ENCODE measurements at regions not wholly inside any gene's neighbourhood (a gene's known extent, or its start where the extent isn't known, plus 50 kb on each side); places are given as distances from the start of the nearest gene placed in this dataset.

GRCh38 chr14:53316504-53316903 is 163.4 kb upstream of the DDHD1 start:
- Histone ChIP-seq H2BK120ac (replicated peaks; ENCODE audit: low read depth, low read length) (no peak overlapping the region), H4K20me1 (replicated peaks in 1 of 2; ENCODE audit: control insufficient read depth in 1 of 2, insufficient read depth in 2 of 2, low read length in 2 of 2) (no peaks in the 10 kb centered on the region), H3K9ac (replicated peaks in 1 of 4; ENCODE audit: extremely low read depth in 1 of 4, low read depth in 3 of 4, low read length in 3 of 4) (no peak overlapping the region), H2BK15ac (ENCODE audit: low read length) (no peak overlapping the region), H3K18ac (ENCODE audit: extremely low read depth, low read length) (no peak overlapping the region), H3K27ac (ENCODE audit: low read depth, low read length) (no peak overlapping the region), H3K4me2 (ENCODE audit: insufficient read depth in 1 of 2, low read depth in 2 of 2, low read length in 2 of 2) (no peak overlapping the region), H2AFZ (ENCODE audit: low read length) (no peak overlapping the region), H3K23me2 (ENCODE audit: low read depth, low read length) (no peaks in the 10 kb centered on the region), H2BK5ac (ENCODE audit: low read depth, low read length) (no peak overlapping the region), H3K4ac (replicated peaks; ENCODE audit: insufficient read length, low read depth, low read length) (no peak overlapping the region), H4K5ac (ENCODE audit: insufficient read length, low read depth, low read length) (no peak overlapping the region), H3K27me3 (replicated peaks in 1 of 4; ENCODE audit: control insufficient read depth in 3 of 4, extremely low read depth in 1 of 4, insufficient read depth in 3 of 4, low read length in 3 of 4) (no peaks in the 10 kb centered on the region), H3K4me1 (replicated peaks in 1 of 4; ENCODE audit: control insufficient read depth in 3 of 4, insufficient read depth in 4 of 4, low read length in 3 of 4) (no peaks in the 10 kb centered on the region), H3K56ac (replicated peaks; ENCODE audit: insufficient read length, low read depth, low read length) (no peak overlapping the region), H3K9me3 (ENCODE audit: insufficient read depth in 2 of 2, low read depth in 1 of 2, low read length in 1 of 2) (peaks cover 10 to 18% of the 10 kb centered on the region in 2 experiments), H3K79me1 (ENCODE audit: low read depth, low read length) (no peaks in the 10 kb centered on the region), H3K14ac (ENCODE audit: insufficient read length) (no peak overlapping the region), H4K91ac (replicated peaks; ENCODE audit: insufficient read length, low read length) (no peak overlapping the region), H2BK12ac (ENCODE audit: low read depth, low read length) (no peak overlapping the region), H3K79me2 (ENCODE audit: control insufficient read depth in 1 of 2, insufficient read depth in 2 of 2, low read length in 2 of 2) (no peaks in the 10 kb centered on the region), H3K23ac (ENCODE audit: insufficient read length) (no peak overlapping the region), H3K4me3 (ENCODE audit: extremely low read depth in 1 of 4, insufficient read depth in 2 of 4, low read depth in 3 of 4, low read length in 4 of 4) (no peak overlapping the region), H4K8ac (ENCODE audit: extremely low read depth, insufficient read depth, low read length) (no peak overlapping the region), H3K36me3 (ENCODE audit: control insufficient read depth in 2 of 4, insufficient read depth in 4 of 4, low read length in 3 of 4) (no peaks in the 10 kb centered on the region), H2BK20ac (ENCODE audit: low read length) (no peak overlapping the region), H2AK5ac (ENCODE audit: low read depth, low read length) (no peak overlapping the region)
- FAIRE-seq (no peak), DNase-seq (ENCODE audit: low read depth in 1 of 2, low spot score in 2 of 2) (no peak)
- POLR2A ChIA-PET (ENCODE audit: partially characterized antibody), result no interaction called here
- CTCF ChIA-PET (ENCODE audit: partially characterized antibody), result interaction anchor here (0.9 to 3.2 kb wide), 4 partner anchors 9 to 262 kb away, joined by 3 to 21 read pairs (median 8); no protein-coding TSS in a partner anchor
- 92% methylated on average over 5 of the region's 5 CpGs; no CpG with 5 or more reads in 1 of the 2 experiments for WGBS, 2 experiments (ENCODE audit: extremely low coverage in 1 of 2, insufficient coverage in 1 of 2, insufficient read length in 1 of 2, insufficient replicate concordance in 2 of 2, low coverage in 1 of 2, low lambda C conversion rate in 2 of 2, missing lambda C conversion rate in 1 of 2)
- no peak for TF ChIP-seq GABPA (IDR thresholded peaks at IDR 0.05; ENCODE audit: borderline replicate concordance, insufficient read depth, low read length)
- TF ChIP-seq BACH1 (IDR thresholded peaks at IDR 0.05; ENCODE audit: low read length), result no peak
- no peak for TF ChIP-seq TBP (IDR thresholded peaks at IDR 0.05; ENCODE audit: low read depth, low read length)
- TF ChIP-seq GTF2F1 (IDR thresholded peaks at IDR 0.05; ENCODE audit: borderline replicate concordance, low read depth, low read length), result no peak
- no peak for TF ChIP-seq POLR2AphosphoS5 (IDR thresholded peaks at IDR 0.05; ENCODE audit: low read depth, low read length)
- TF ChIP-seq RAD21 (IDR thresholded peaks at IDR 0.05 in 1 of 2, conservative IDR thresholded peaks at IDR 0.05 in 1 of 2; ENCODE audit: low read depth in 2 of 2, low read length in 2 of 2), result no peak
- no peak for TF ChIP-seq BRCA1 (IDR thresholded peaks at IDR 0.05; ENCODE audit: low read depth, low read length)
- no peak for TF ChIP-seq CHD2 (IDR thresholded peaks at IDR 0.05; ENCODE audit: low read length)
- TF ChIP-seq SP1 (IDR thresholded peaks at IDR 0.05; ENCODE audit: low read depth, low read length), result no peak
- TF ChIP-seq POU5F1 (IDR thresholded peaks at IDR 0.05; ENCODE audit: low read depth, low read length), result no peak
- no peak for TF ChIP-seq RFX5 (IDR thresholded peaks at IDR 0.05; ENCODE audit: borderline replicate concordance, low read depth, low read length)
- TF ChIP-seq EZH2 (IDR thresholded peaks at IDR 0.05; ENCODE audit: low read depth, low read length, severe bottlenecking), result no peak
- TF ChIP-seq SIX5 (IDR thresholded peaks at IDR 0.05; ENCODE audit: low read depth, low read length), result no peak
- TF ChIP-seq ASH2L (IDR thresholded peaks at IDR 0.05; ENCODE audit: low read length), result no peak

Data from H1 (cell line).